ENCODE measurements at regions not wholly inside any gene's neighbourhood (a gene's known extent, or its start where the extent isn't known, plus 50 kb on each side); places are given as distances from the start of the nearest gene placed in this dataset.

- TF ChIP-seq KAT8 (CRISPR knock-in tag; IDR thresholded peaks at IDR 0.05) = peak; percentile 48; the same call in 1 of the 2 replicates
- peak; percentile 67; the same call in 1 of the 2 replicates for TF ChIP-seq ZBTB49 (CRISPR knock-in tag; IDR thresholded peaks at IDR 0.05; ENCODE audit: borderline replicate concordance)
- TF ChIP-seq NFKB2 (CRISPR knock-in tag; IDR thresholded peaks at IDR 0.05; ENCODE audit: borderline replicate concordance) = no peak
- TF ChIP-seq PRDM10 (CRISPR knock-in tag; IDR thresholded peaks at IDR 0.05; ENCODE audit: low read depth) = no peak
- no peak for TF ChIP-seq CENPBD1 (CRISPR knock-in tag; IDR thresholded peaks at IDR 0.05; ENCODE audit: borderline replicate concordance, low read depth)
- peak; percentile 47; the same call in 1 of the 2 replicates for TF ChIP-seq ARID5B (CRISPR knock-in tag; IDR thresholded peaks at IDR 0.05)
- peak; percentile 83; the same call in 1 of the 2 replicates for TF ChIP-seq KDM2A (CRISPR knock-in tag; IDR thresholded peaks at IDR 0.05; ENCODE audit: borderline replicate concordance, low read depth)
- TF ChIP-seq MED8 (CRISPR knock-in tag; IDR thresholded peaks at IDR 0.05; ENCODE audit: insufficient replicate concordance) = no peak
- TF ChIP-seq ZNF33A (CRISPR knock-in tag; IDR thresholded peaks at IDR 0.05; ENCODE audit: borderline replicate concordance) = no peak
- TF ChIP-seq ZBED4 (CRISPR knock-in tag; IDR thresholded peaks at IDR 0.05; ENCODE audit: borderline replicate concordance) = 0 out of 2 replicates have a peak, but pooled peaks have one; percentile 27
- no peak for TF ChIP-seq HNF4G (IDR thresholded peaks at IDR 0.05; ENCODE audit: borderline replicate concordance, low read depth, low read length)
- TF ChIP-seq HNF4G (CRISPR knock-in tag; IDR thresholded peaks at IDR 0.05; ENCODE audit: borderline replicate concordance, low read depth) = no peak
Observed at GRCh38 chr14:22099942-22100763, 426.5 kb upstream of the OR4E1 start (continued).

Data from HepG2 (cell line).